Natural killer cell (primary cell): ENCODE measurements at regions not wholly inside any gene's neighbourhood (a gene's known extent, or its start where the extent isn't known, plus 50 kb on each side); places are given as distances from the start of the nearest gene placed in this dataset.

Experiments
- ATAC-seq, 3 donors: fragments of 150-1000 bp in 2 of 3; fragments of 200-7000 bp in 1 of 3; cut with Tn5 transposase; 1 replicate in 1 of 3; 2 replicates in 2 of 3; pipeline ENCODE4 v1.10.0; 2021; ENCODE audit warnings: mild to moderate bottlenecking in 2 of 3, moderate library complexity in 2 of 3
- DNase-seq, 2 donors: peaks; one replicate each; pipeline versions ENCODE4 v3.0.0 to v3.0.0-alpha.2; 2013 to 2021; ENCODE audit warnings: mixed read lengths in 1 of 2
- H3K27ac ChIP-seq: one replicate; pipeline ENCODE4 v1.5.1; 2013; ENCODE audit warnings: mild to moderate bottlenecking, low read length
- H3K27me3 ChIP-seq: one replicate; pipeline ENCODE4 v1.6.1; 2013; ENCODE audit warnings: low read length; ENCODE audit not compliant: control insufficient read depth, insufficient read depth
- H3K36me3 ChIP-seq: one replicate; pipeline ENCODE4 v1.6.1; 2013; ENCODE audit warnings: low read length; ENCODE audit not compliant: control insufficient read depth, insufficient read depth
- H3K4me1 ChIP-seq: one replicate; pipeline ENCODE4 v1.6.1; 2013; ENCODE audit warnings: low read length; ENCODE audit not compliant: control insufficient read depth, insufficient read depth
- H3K4me3 ChIP-seq: one replicate; pipeline ENCODE4 v1.5.1; 2013; ENCODE audit warnings: low read length
- H3K9me3 ChIP-seq: one replicate; pipeline ENCODE4 v1.6.1; 2013; ENCODE audit warnings: low read length; ENCODE audit not compliant: control insufficient read depth, insufficient read depth
- H3K27ac Mint-ChIP-seq, 2 donors: one replicate each; pipeline ENCODE4 v1.8.0; 2022; ENCODE audit warnings: mild to moderate bottlenecking in 2 of 2, mixed read lengths in 2 of 2, moderate library complexity in 1 of 2
- H3K27me3 Mint-ChIP-seq, 2 donors: one replicate each; pipeline ENCODE4 v1.8.0; 2022; ENCODE audit warnings: low read depth in 2 of 2, mixed read lengths in 2 of 2
- H3K36me3 Mint-ChIP-seq: one replicate; pipeline ENCODE4 v1.8.0; 2022; ENCODE audit warnings: mixed read lengths
- H3K4me1 Mint-ChIP-seq, 2 donors: one replicate each; pipeline ENCODE4 v1.8.0; 2022; ENCODE audit warnings: mixed read lengths in 2 of 2
- H3K4me3 Mint-ChIP-seq: one replicate; pipeline ENCODE4 v1.8.0; 2022; ENCODE audit warnings: mild to moderate bottlenecking, moderate library complexity, mixed read lengths
- H3K9me3 Mint-ChIP-seq, 2 donors: one replicate each; pipeline ENCODE4 v1.8.0; 2022; ENCODE audit warnings: mixed read lengths in 2 of 2
- WGBS: methylation state at CpG from one replicate; pipeline ENCODE4 v1.1.7; 2013; ENCODE audit warnings: missing lambda C conversion rate; ENCODE audit not compliant: insufficient coverage; 5-methylcytosine and 5-hydroxymethylcytosine counted together
- intact Hi-C: fragments of 100-400 bp; cut with micrococcal nuclease; formaldehyde crosslinking; loops from one replicate; pipeline ENCODE4 v1.14.2; 2022
- TF ChIP-seq, protein P1 (sequence below): fragments of 200-600 bp; IDR thresholded peaks from one replicate; pipeline ENCODE4 v1.8.0; 2022; ENCODE audit warnings: antibody characterized with exemption

DNA sequence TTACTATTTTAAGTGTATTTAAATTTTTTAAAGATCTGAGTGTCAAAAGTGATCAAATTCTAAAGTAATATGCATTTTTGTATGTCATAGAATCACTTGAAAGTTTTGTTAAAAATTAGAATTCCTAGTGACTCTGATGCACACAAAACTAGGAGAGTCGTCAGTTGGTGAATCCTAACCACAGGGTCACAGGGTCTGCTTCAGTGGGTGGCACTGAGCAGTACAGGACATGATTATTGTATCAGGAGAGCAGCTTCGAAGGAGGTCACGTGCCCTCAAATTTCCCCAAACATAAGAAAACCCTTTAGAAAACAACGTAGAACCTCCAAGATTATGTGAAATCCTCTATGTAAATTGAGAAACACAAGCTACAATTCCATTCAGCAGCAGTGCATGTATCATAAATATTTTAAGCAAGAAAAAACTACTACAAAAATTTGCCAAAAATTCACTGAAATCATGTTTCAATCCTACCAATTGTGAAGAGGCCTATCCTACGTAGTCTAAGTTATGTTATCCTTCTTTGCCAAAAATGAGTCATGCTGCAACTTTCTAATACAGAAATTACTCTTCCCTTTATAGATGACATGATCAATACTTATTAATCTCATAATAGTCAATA is 323.6 kb downstream of the AASDHPPT start:
- no peak for ATAC-seq

DNA sequence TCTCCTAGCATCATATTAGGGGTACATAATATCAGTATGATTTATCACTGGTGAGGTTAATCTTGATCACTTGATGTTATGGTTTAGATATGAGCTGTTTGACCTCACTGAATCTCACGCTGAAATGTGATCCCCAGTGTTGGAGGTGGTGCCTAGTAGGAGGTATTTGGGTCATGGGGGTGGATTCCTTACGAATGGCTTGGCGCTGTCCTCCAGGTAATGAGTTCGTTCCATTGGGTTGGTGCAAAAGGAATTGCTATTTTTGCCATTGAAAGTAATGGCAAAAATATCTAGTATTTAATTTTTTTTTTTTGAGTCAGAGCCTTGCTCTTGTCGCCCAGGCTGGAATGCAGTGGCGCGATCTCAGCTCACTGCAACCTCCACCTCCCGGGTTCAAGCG is 326.3 kb downstream of the AASDHPPT start:
- no peak overlapping the region for H3K27ac ChIP-seq
- intact Hi-C loops, result no loop called here
- Mint-ChIP-seq H3K27ac (no peak overlapping the region), H3K4me3 (no peak overlapping the region), H3K9me3 (peaks cover 7 to 16% of the 10 kb centered on the region in 2 donors), H3K27me3 (no peaks in the 10 kb centered on the region), H3K36me3 (no peaks in the 10 kb centered on the region), H3K4me1 (no peaks in the 10 kb centered on the region)
- H3K9me3 ChIP-seq, result peaks cover 9% of the 10 kb centered on the region
- H3K4me3 ChIP-seq, result no peak overlapping the region
- H3K36me3 ChIP-seq, result no peaks in the 10 kb centered on the region
- DNase-seq (no peak), ATAC-seq (no peak)
- H3K4me1 ChIP-seq, result no peaks in the 10 kb centered on the region
- no peaks in the 10 kb centered on the region for H3K27me3 ChIP-seq
- WGBS, result 89% methylated on average over 4 of the region's 9 CpGs
- TF ChIP-seq, protein P1, sequence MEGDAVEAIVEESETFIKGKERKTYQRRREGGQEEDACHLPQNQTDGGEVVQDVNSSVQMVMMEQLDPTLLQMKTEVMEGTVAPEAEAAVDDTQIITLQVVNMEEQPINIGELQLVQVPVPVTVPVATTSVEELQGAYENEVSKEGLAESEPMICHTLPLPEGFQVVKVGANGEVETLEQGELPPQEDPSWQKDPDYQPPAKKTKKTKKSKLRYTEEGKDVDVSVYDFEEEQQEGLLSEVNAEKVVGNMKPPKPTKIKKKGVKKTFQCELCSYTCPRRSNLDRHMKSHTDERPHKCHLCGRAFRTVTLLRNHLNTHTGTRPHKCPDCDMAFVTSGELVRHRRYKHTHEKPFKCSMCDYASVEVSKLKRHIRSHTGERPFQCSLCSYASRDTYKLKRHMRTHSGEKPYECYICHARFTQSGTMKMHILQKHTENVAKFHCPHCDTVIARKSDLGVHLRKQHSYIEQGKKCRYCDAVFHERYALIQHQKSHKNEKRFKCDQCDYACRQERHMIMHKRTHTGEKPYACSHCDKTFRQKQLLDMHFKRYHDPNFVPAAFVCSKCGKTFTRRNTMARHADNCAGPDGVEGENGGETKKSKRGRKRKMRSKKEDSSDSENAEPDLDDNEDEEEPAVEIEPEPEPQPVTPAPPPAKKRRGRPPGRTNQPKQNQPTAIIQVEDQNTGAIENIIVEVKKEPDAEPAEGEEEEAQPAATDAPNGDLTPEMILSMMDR, result no peak

More for the DNA sequence above, 323.6 kb downstream of the AASDHPPT start:
- no peaks in the 10 kb centered on the region for H3K27me3 ChIP-seq
- H3K9me3 Mint-ChIP-seq, result peaks cover 12 to 20% of the 10 kb centered on the region in 2 donors
- H3K9me3 ChIP-seq, result peaks cover 12% of the 10 kb centered on the region
- H3K27ac Mint-ChIP-seq, result no peak overlapping the region
- WGBS, result 80% methylated on average over 5 of the region's 5 CpGs
- intact Hi-C loops, result no loop called here
- no peaks in the 10 kb centered on the region for H3K36me3 Mint-ChIP-seq
- no peaks in the 10 kb centered on the region for H3K36me3 ChIP-seq
- H3K27me3 Mint-ChIP-seq, result no peaks in the 10 kb centered on the region
- no peak for DNase-seq
- TF ChIP-seq, protein P1, result no peak
- no peak overlapping the region for H3K4me3 Mint-ChIP-seq
- no peak overlapping the region for H3K27ac ChIP-seq
- no peak overlapping the region for H3K4me3 ChIP-seq
- no peaks in the 10 kb centered on the region for H3K4me1 Mint-ChIP-seq
- no peaks in the 10 kb centered on the region for H3K4me1 ChIP-seq

DNA sequence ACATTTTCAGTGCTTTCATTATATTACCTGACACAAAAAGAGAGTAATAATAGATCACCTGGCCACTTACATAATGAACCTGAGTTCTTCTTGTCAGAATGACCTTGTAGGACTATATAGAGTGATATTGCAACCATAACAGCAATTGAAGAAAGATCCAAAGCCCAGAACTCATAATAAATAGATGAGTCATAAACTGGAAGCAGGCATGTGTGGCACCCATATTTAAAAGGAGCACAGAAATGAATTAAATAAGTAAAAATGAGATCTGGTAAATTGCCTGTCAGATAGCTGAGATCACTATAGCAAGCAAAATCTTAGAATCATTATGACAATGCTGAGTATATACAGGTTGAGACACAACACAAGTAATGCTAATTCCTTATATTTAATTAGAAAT is 331.8 kb downstream of the AASDHPPT start:
- H3K4me1 Mint-ChIP-seq, result no peaks in the 10 kb centered on the region
- H3K9me3 ChIP-seq, result peaks cover 5% of the 10 kb centered on the region
- H3K4me1 ChIP-seq, result no peaks in the 10 kb centered on the region
- H3K4me3 ChIP-seq, result no peak overlapping the region
- peaks cover 12 to 19% of the 10 kb centered on the region in 2 donors for H3K9me3 Mint-ChIP-seq
- ATAC-seq (no peak), DNase-seq (no peak)
- intact Hi-C loops, result no loop called here
- H3K27me3 ChIP-seq, result no peaks in the 10 kb centered on the region
- no peaks in the 10 kb centered on the region for H3K36me3 Mint-ChIP-seq
- H3K27me3 Mint-ChIP-seq, result no peaks in the 10 kb centered on the region
- no peak overlapping the region for H3K4me3 Mint-ChIP-seq
- H3K27ac Mint-ChIP-seq, result no peak overlapping the region
- no peak overlapping the region for H3K27ac ChIP-seq
- H3K36me3 ChIP-seq, result no peaks in the 10 kb centered on the region
- TF ChIP-seq, protein P1, result no peak

DNA sequence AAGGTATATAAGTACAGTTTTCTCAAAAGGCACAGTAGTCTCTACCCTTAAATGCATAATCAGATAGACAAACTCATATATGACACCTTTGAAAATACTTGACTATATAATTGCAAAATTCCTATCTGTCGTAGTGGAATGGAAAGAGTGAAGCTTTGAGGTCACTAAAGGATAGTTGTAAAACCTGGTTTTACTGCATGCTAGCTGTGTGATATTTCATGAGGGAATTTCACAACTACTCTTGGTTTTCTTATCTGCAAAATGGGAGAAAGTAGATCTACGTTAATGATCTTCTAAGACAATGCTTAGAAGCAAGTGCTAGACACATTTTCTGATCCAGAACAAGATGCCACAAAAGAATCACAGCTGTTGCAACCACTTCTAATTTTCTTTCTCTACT is 332.2 kb downstream of the AASDHPPT start:
- ATAC-seq (no peak), DNase-seq (no peak)
- Mint-ChIP-seq H3K27me3 (no peaks in the 10 kb centered on the region), H3K9me3 (peaks cover 11 to 19% of the 10 kb centered on the region in 2 donors), H3K4me3 (no peak overlapping the region), H3K36me3 (no peaks in the 10 kb centered on the region), H3K4me1 (no peaks in the 10 kb centered on the region), H3K27ac (no peak overlapping the region)
- Histone ChIP-seq H3K36me3 (no peaks in the 10 kb centered on the region), H3K4me1 (no peaks in the 10 kb centered on the region), H3K27me3 (no peaks in the 10 kb centered on the region), H3K9me3 (peaks cover 4% of the 10 kb centered on the region), H3K4me3 (no peak overlapping the region), H3K27ac (no peak overlapping the region)
- TF ChIP-seq, protein P1, result no peak
- 100% methylated on average over 2 of the region's 2 CpGs for WGBS
- intact Hi-C loops, result no loop called here
